ENCODE measurements at regions not wholly inside any gene's neighbourhood (a gene's known extent, or its start where the extent isn't known, plus 50 kb on each side); places are given as distances from the start of the nearest gene placed in this dataset.

- Histone ChIP-seq H3K27ac (no peak overlapping the region), H3K27me3 (ENCODE audit: low read depth) (no peaks in the 10 kb centered on the region), H3K36me3 (no peaks in the 10 kb centered on the region), H3K4me3 (no peak overlapping the region), H3K4me1 (no peaks in the 10 kb centered on the region), H3K9me3 (no peaks in the 10 kb centered on the region)
- no peak for DNase-seq
- ATAC-seq, result no peak
- TF ChIP-seq CTCF (IDR thresholded peaks at IDR 0.05), result no peak
- intact Hi-C loops (cut with DNase I), result loop anchor here (5.0 kb wide), 1 partner anchor 583 kb away; no protein-coding TSS in a partner anchor
Measured at GRCh38 chr11:82225502-82225901, 508.2 kb downstream of the FAM181B start.

- DNase-seq (no peak), ATAC-seq (no peak)
- Histone ChIP-seq H3K4me3 (no peak overlapping the region), H3K9me3 (no peaks in the 10 kb centered on the region), H3K27ac (no peak overlapping the region), H3K27me3 (ENCODE audit: low read depth) (no peaks in the 10 kb centered on the region), H3K4me1 (no peaks in the 10 kb centered on the region), H3K36me3 (no peaks in the 10 kb centered on the region)
- TF ChIP-seq CTCF (IDR thresholded peaks at IDR 0.05), result no peak
- intact Hi-C loops (cut with DNase I), result no loop called here
Measured at GRCh38 chr11:82216927-82217570, 516.6 kb downstream of the FAM181B start.

- H3K27ac ChIP-seq, result no peak overlapping the region
- ATAC-seq (no peak), DNase-seq (no peak)
- no peaks in the 10 kb centered on the region for H3K9me3 ChIP-seq
- H3K4me1 ChIP-seq, result no peaks in the 10 kb centered on the region
- intact Hi-C loops (cut with DNase I), result no loop called here
- no peak overlapping the region for H3K4me3 ChIP-seq
- no peak for TF ChIP-seq CTCF (IDR thresholded peaks at IDR 0.05)
- no peaks in the 10 kb centered on the region for H3K27me3 ChIP-seq (ENCODE audit: low read depth)
- no peaks in the 10 kb centered on the region for H3K36me3 ChIP-seq
Measured at GRCh38 chr11:82210011-82210410, 523.7 kb downstream of the FAM181B start.

GRCh38 chr11:82195283-82195682, 538.4 kb downstream of the FAM181B start:
- Histone ChIP-seq H3K27ac (no peak overlapping the region), H3K9me3 (no peaks in the 10 kb centered on the region), H3K4me1 (no peaks in the 10 kb centered on the region), H3K36me3 (no peaks in the 10 kb centered on the region), H3K4me3 (no peak overlapping the region), H3K27me3 (ENCODE audit: low read depth) (no peaks in the 10 kb centered on the region)
- intact Hi-C loops (cut with DNase I), result no loop called here
- TF ChIP-seq CTCF (IDR thresholded peaks at IDR 0.05), result no peak
- DNase-seq (no peak), ATAC-seq (no peak)

GRCh38 chr11:82194521-82194920, 539.1 kb downstream of the FAM181B start:
- intact Hi-C loops (cut with DNase I), result no loop called here
- DNase-seq, result no peak

More at GRCh38 chr11:82194521-82194920, 539.1 kb downstream of the FAM181B start:
- Histone ChIP-seq H3K4me3 (no peak overlapping the region), H3K9me3 (no peaks in the 10 kb centered on the region), H3K4me1 (no peaks in the 10 kb centered on the region), H3K36me3 (no peaks in the 10 kb centered on the region), H3K27me3 (ENCODE audit: low read depth) (no peaks in the 10 kb centered on the region), H3K27ac (no peak overlapping the region)
- peak in 1 of 2 donors; percentile 37 for ATAC-seq
- TF ChIP-seq CTCF (IDR thresholded peaks at IDR 0.05), result no peak

Measured in lower lobe of right lung (tissue), 2 donors.